ENCODE measurements at regions not wholly inside any gene's neighbourhood (a gene's known extent, or its start where the extent isn't known, plus 50 kb on each side); places are given as distances from the start of the nearest gene placed in this dataset.

- Histone ChIP-seq H3K9me3 (no peaks in the 10 kb centered on the region), H3K4me1 (no peaks in the 10 kb centered on the region), H3K27ac (no peak overlapping the region), H3K36me3 (no peaks in the 10 kb centered on the region), H3K27me3 (no peaks in the 10 kb centered on the region), H3K4me3 (no peak overlapping the region)
- ATAC-seq = no peak
- TF ChIP-seq, protein P1, sequence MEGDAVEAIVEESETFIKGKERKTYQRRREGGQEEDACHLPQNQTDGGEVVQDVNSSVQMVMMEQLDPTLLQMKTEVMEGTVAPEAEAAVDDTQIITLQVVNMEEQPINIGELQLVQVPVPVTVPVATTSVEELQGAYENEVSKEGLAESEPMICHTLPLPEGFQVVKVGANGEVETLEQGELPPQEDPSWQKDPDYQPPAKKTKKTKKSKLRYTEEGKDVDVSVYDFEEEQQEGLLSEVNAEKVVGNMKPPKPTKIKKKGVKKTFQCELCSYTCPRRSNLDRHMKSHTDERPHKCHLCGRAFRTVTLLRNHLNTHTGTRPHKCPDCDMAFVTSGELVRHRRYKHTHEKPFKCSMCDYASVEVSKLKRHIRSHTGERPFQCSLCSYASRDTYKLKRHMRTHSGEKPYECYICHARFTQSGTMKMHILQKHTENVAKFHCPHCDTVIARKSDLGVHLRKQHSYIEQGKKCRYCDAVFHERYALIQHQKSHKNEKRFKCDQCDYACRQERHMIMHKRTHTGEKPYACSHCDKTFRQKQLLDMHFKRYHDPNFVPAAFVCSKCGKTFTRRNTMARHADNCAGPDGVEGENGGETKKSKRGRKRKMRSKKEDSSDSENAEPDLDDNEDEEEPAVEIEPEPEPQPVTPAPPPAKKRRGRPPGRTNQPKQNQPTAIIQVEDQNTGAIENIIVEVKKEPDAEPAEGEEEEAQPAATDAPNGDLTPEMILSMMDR (IDR thresholded peaks at IDR 0.05) = no peak
- intact Hi-C loops (cut with DNase I) = no loop called here
- DNase-seq = no peak
These were observed 220.5 kb upstream of the SLCO3A1 start for GRCh38 chr15:91632981-91633380.

GRCh38 chr15:91634179-91634578 is 219.3 kb upstream of the SLCO3A1 start:
- H3K27ac ChIP-seq = no peak overlapping the region
- no peaks in the 10 kb centered on the region for H3K27me3 ChIP-seq
- ATAC-seq = no peak
- no peaks in the 10 kb centered on the region for H3K9me3 ChIP-seq
- no peak for DNase-seq
- TF ChIP-seq, protein P1 (IDR thresholded peaks at IDR 0.05) = no peak
- no peaks in the 10 kb centered on the region for H3K36me3 ChIP-seq
- no peak overlapping the region for H3K4me3 ChIP-seq
- H3K4me1 ChIP-seq = no peaks in the 10 kb centered on the region
- intact Hi-C loops (cut with DNase I) = no loop called here

DNA sequence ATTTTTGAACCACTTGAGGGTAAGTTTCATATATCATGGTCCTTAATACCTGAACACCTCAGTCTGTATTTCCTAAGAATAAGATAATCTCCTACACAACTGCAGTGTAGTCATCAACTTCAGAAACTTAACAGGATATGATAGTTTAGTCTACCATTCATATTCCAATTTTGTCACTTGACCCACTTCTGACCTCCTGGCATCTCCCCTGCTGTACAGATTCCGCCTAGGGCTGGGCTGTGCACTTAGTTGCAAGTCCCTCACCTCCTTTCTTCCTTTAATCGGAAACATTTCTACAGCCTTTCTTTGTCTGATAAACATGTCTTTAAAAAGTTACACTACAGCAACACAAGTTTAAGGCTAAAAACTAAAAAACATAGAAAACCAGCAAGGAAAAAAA is 218.4 kb upstream of the SLCO3A1 start:
- H3K9me3 ChIP-seq = peaks cover 0 to 5% of the 10 kb centered on the region in 2 donors
- H3K4me1 ChIP-seq = no peaks in the 10 kb centered on the region
- no peak overlapping the region for H3K4me3 ChIP-seq
- TF ChIP-seq, protein P1 (IDR thresholded peaks at IDR 0.05) = no peak
- intact Hi-C loops (cut with DNase I) = no loop called here
- ATAC-seq (no peak), DNase-seq (no peak)
- no peaks in the 10 kb centered on the region for H3K27me3 ChIP-seq
- H3K27ac ChIP-seq = no peak overlapping the region
- H3K36me3 ChIP-seq = no peaks in the 10 kb centered on the region

GRCh38 chr15:91635641-91636040 is 217.9 kb upstream of the SLCO3A1 start:
- no peaks in the 10 kb centered on the region for H3K4me1 ChIP-seq
- H3K27ac ChIP-seq = no peak overlapping the region
- ATAC-seq = no peak
- no peaks in the 10 kb centered on the region for H3K36me3 ChIP-seq
- no peak for DNase-seq
- intact Hi-C loops (cut with DNase I) = no loop called here
- TF ChIP-seq, protein P1 (IDR thresholded peaks at IDR 0.05) = no peak
- H3K27me3 ChIP-seq = no peaks in the 10 kb centered on the region
- peaks cover 0 to 7% of the 10 kb centered on the region in 2 donors for H3K9me3 ChIP-seq
- no peak overlapping the region for H3K4me3 ChIP-seq

DNA sequence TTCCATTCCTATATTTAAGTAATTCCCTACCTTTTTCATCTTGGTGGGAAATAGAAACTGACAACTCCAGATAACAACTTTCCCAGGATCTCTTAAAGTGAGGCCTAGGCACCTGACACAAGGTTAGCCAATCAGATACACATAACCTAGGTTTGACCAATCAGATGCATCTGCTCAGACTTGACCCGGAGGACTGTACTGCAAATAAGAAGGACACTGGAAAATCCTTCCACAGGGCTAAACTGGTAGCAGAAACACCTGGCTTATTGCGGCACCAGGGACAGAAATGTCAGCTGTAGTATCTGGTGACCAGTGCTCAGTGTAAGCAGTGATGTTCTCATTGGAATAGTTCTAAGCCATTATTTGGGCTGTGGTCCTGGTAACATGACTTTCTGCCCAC is 204.5 kb upstream of the SLCO3A1 start:
- DNase-seq (no peak), ATAC-seq (no peak)
- TF ChIP-seq, protein P1 (IDR thresholded peaks at IDR 0.05) = no peak
- Histone ChIP-seq H3K9me3 (no peaks in the 10 kb centered on the region), H3K4me3 (no peak overlapping the region), H3K27me3 (no peaks in the 10 kb centered on the region), H3K4me1 (no peaks in the 10 kb centered on the region), H3K36me3 (no peaks in the 10 kb centered on the region), H3K27ac (no peak overlapping the region)
- intact Hi-C loops (cut with DNase I) = no loop called here

All from left lung (tissue), 4 donors.